ENCODE measurements at regions not wholly inside any gene's neighbourhood (a gene's known extent, or its start where the extent isn't known, plus 50 kb on each side); places are given as distances from the start of the nearest gene placed in this dataset.

GRCh38 chr20:22866812-22867341 is 168.2 kb upstream of the SSTR4 start:
- Histone ChIP-seq H3K9me3 (no peaks in the 10 kb centered on the region), H3K27ac (no peak overlapping the region), H3K36me3 (no peaks in the 10 kb centered on the region), H3K4me3 (no peak overlapping the region), H3K4me1 (no peaks in the 10 kb centered on the region), H3K27me3 (no peaks in the 10 kb centered on the region)
- no peak for DNase-seq (ENCODE audit: extremely low spot score in 2 of 2)
- no peak for TF ChIP-seq POLR2AphosphoS5 (IDR thresholded peaks at IDR 0.05; ENCODE audit: insufficient read depth in 1 of 2, low read depth in 1 of 2)
- TF ChIP-seq, protein P1, sequence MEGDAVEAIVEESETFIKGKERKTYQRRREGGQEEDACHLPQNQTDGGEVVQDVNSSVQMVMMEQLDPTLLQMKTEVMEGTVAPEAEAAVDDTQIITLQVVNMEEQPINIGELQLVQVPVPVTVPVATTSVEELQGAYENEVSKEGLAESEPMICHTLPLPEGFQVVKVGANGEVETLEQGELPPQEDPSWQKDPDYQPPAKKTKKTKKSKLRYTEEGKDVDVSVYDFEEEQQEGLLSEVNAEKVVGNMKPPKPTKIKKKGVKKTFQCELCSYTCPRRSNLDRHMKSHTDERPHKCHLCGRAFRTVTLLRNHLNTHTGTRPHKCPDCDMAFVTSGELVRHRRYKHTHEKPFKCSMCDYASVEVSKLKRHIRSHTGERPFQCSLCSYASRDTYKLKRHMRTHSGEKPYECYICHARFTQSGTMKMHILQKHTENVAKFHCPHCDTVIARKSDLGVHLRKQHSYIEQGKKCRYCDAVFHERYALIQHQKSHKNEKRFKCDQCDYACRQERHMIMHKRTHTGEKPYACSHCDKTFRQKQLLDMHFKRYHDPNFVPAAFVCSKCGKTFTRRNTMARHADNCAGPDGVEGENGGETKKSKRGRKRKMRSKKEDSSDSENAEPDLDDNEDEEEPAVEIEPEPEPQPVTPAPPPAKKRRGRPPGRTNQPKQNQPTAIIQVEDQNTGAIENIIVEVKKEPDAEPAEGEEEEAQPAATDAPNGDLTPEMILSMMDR (IDR thresholded peaks at IDR 0.05) = no peak
- no peak for TF ChIP-seq POLR2A (IDR thresholded peaks at IDR 0.05)
- intact Hi-C loops (cut with DNase I) = no loop called here

GRCh38 chr20:22878166-22878565 is 156.9 kb upstream of the SSTR4 start:
- Histone ChIP-seq H3K27me3 (no peaks in the 10 kb centered on the region), H3K9me3 (no peaks in the 10 kb centered on the region), H3K4me3 (no peak overlapping the region), H3K4me1 (no peaks in the 10 kb centered on the region), H3K27ac (no peak overlapping the region), H3K36me3 (no peaks in the 10 kb centered on the region)
- TF ChIP-seq POLR2AphosphoS5 (IDR thresholded peaks at IDR 0.05; ENCODE audit: insufficient read depth in 1 of 2, low read depth in 1 of 2) (no peak), POLR2A (IDR thresholded peaks at IDR 0.05) (no peak)
- TF ChIP-seq, protein P1 (IDR thresholded peaks at IDR 0.05) = no peak
- intact Hi-C loops (cut with DNase I) = no loop called here
- DNase-seq (ENCODE audit: extremely low spot score in 2 of 2) = no peak

- H3K27me3 ChIP-seq = no peaks in the 10 kb centered on the region
- no peaks in the 10 kb centered on the region for H3K36me3 ChIP-seq
- H3K4me3 ChIP-seq = no peak overlapping the region
- no peaks in the 10 kb centered on the region for H3K9me3 ChIP-seq
- TF ChIP-seq POLR2AphosphoS5 (IDR thresholded peaks at IDR 0.05; ENCODE audit: insufficient read depth in 1 of 2, low read depth in 1 of 2) (no peak), POLR2A (IDR thresholded peaks at IDR 0.05) (no peak)
- TF ChIP-seq, protein P1 (IDR thresholded peaks at IDR 0.05) = no peak
- DNase-seq (ENCODE audit: extremely low spot score in 2 of 2) = no peak
- no peak overlapping the region for H3K27ac ChIP-seq
- no peaks in the 10 kb centered on the region for H3K4me1 ChIP-seq
- intact Hi-C loops (cut with DNase I) = no loop called here
Observed at GRCh38 chr20:22880277-22880676, 154.8 kb upstream of the SSTR4 start.

GRCh38 chr20:22887796-22888195 is 147.3 kb upstream of the SSTR4 start:
- H3K27me3 ChIP-seq = no peaks in the 10 kb centered on the region
- H3K27ac ChIP-seq = no peak overlapping the region
- no peak overlapping the region for H3K4me3 ChIP-seq
- H3K9me3 ChIP-seq = no peaks in the 10 kb centered on the region
- intact Hi-C loops (cut with DNase I) = no loop called here
- H3K36me3 ChIP-seq = no peaks in the 10 kb centered on the region
- DNase-seq (ENCODE audit: extremely low spot score in 2 of 2) = no peak
- H3K4me1 ChIP-seq = no peaks in the 10 kb centered on the region
- TF ChIP-seq, protein P1 (IDR thresholded peaks at IDR 0.05) = no peak
- no peak for TF ChIP-seq POLR2A (IDR thresholded peaks at IDR 0.05)
- no peak for TF ChIP-seq POLR2AphosphoS5 (IDR thresholded peaks at IDR 0.05; ENCODE audit: insufficient read depth in 1 of 2, low read depth in 1 of 2)

DNA sequence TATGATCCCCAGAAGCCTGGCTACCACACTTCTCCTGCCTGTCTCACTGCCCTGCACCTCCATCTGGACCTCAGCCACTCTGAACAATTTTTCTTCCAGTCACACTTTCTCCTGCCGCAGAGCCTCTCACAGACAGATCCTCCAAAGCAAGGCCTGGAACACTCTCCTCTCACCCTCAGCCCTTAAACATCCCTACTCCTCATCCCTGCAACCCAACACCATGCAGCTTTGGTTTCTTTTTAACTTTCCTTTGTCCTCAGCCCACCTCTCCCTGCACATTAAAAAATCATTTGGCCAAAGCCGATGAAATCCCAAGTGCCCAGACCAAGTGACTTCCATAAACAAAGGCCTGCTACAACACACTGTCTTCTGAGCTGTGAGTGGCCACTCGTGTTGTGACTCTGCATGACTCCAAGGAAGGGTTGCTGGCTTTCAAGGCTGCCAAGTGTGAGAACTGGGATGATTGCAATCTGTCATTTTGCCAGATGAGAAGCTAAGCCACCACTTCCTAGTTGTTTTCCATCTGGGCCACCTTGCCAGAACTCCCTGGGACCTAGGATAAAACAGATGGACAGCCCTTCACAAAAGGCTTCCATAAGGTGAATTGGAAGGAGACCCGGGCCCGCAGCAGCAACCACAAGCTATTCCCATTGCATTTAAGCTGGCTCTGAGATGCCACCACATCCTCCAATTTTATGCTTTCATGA is 144.4 kb upstream of the SSTR4 start:
- intact Hi-C loops (cut with DNase I) = no loop called here
- no peak overlapping the region for H3K27ac ChIP-seq
- no peaks in the 10 kb centered on the region for H3K36me3 ChIP-seq
- TF ChIP-seq POLR2A (IDR thresholded peaks at IDR 0.05) = no peak
- TF ChIP-seq, protein P1 (IDR thresholded peaks at IDR 0.05) = no peak
- DNase-seq (ENCODE audit: extremely low spot score in 2 of 2) = no peak
- no peak overlapping the region for H3K4me3 ChIP-seq
- no peaks in the 10 kb centered on the region for H3K4me1 ChIP-seq
- H3K27me3 ChIP-seq = no peaks in the 10 kb centered on the region
- H3K9me3 ChIP-seq = no peaks in the 10 kb centered on the region
